WTC11 (cell line): ENCODE measurements at regions not wholly inside any gene's neighbourhood (a gene's known extent, or its start where the extent isn't known, plus 50 kb on each side); places are given as distances from the start of the nearest gene placed in this dataset.

Experiments
- ATAC-seq: fragments of 200-7000 bp; cut with Tn5 transposase; 2 replicates; pipeline ENCODE4 v1.10.0; 2021; ENCODE audit warnings: mild to moderate bottlenecking, moderate library complexity
- CTCF ChIA-PET: fragments of 300-600 bp; sonication (Branson Sonifier 250); formaldehyde crosslinking; loops from one replicate; lab custom pipeline; 2021; ENCODE audit warnings: antibody characterized with exemption; lab: Charles Lee
- POLR2A ChIA-PET: fragments of 350-600 bp; sonication (Branson Sonifier 250); formaldehyde crosslinking; loops from one replicate; lab custom pipeline; 2021; ENCODE audit warnings: antibody characterized with exemption; lab: Charles Lee
- DNase-seq: peaks from one replicate; pipeline ENCODE4 v3.0.0; 2021; ENCODE audit warnings: low spot score
- H3K27ac Mint-ChIP-seq: 2 replicates; pipeline ENCODE4 v1.8.0; 2021; ENCODE audit warnings: mixed read lengths
- H3K27me3 Mint-ChIP-seq: 2 replicates; pipeline ENCODE4 v1.8.0; 2021; ENCODE audit warnings: low read depth, mild to moderate bottlenecking, moderate library complexity, mixed read lengths
- H3K36me3 Mint-ChIP-seq: 2 replicates; pipeline ENCODE4 v1.8.0; 2021; ENCODE audit warnings: mixed read lengths
- H3K4me1 Mint-ChIP-seq: 2 replicates; pipeline ENCODE4 v1.8.0; 2022; ENCODE audit warnings: mixed read lengths
- H3K4me3 Mint-ChIP-seq: 2 replicates; pipeline ENCODE4 v1.8.0; 2021; ENCODE audit warnings: mild to moderate bottlenecking, moderate library complexity, mixed read lengths
- H3K9me3 Mint-ChIP-seq: 2 replicates; pipeline ENCODE4 v1.8.0; 2021; ENCODE audit warnings: mixed read lengths
- ETV6 ChIP-seq: sonication (generic); formaldehyde crosslinking; IDR thresholded peaks from 2 replicates; pipeline ENCODE4 v1.8.1; 2022; ENCODE audit warnings: mild to moderate bottlenecking, missing genetic modification reagents
- FOXK1 ChIP-seq: sonication (generic); formaldehyde crosslinking; IDR thresholded peaks from 2 replicates; pipeline ENCODE4 v1.8.0; 2022; ENCODE audit warnings: mild to moderate bottlenecking, moderate library complexity, missing genetic modification reagents
- FOXP1 ChIP-seq: sonication (generic); formaldehyde crosslinking; IDR thresholded peaks from 2 replicates; pipeline ENCODE4 v1.8.0; 2022; ENCODE audit warnings: missing genetic modification reagents, mild to moderate bottlenecking, moderate library complexity, borderline replicate concordance
- NFYB ChIP-seq: sonication (generic); formaldehyde crosslinking; conservative IDR thresholded peaks from 2 replicates; pipeline ENCODE4 v1.8.0; 2022; ENCODE audit warnings: low read depth, missing genetic modification reagents
- PRRX2 ChIP-seq: fragments of 250-450 bp; sonication (Bioruptor Pico); IDR thresholded peaks from 2 replicates; pipeline ENCODE4 v1.8.0; 2021; ENCODE audit warnings: mild to moderate bottlenecking
- RELA ChIP-seq: sonication (generic); formaldehyde crosslinking; IDR thresholded peaks from 2 replicates; pipeline ENCODE4 v1.8.1; 2022; ENCODE audit warnings: missing genetic modification reagents, mild to moderate bottlenecking, borderline replicate concordance
- TCF7 ChIP-seq: sonication (generic); formaldehyde crosslinking; IDR thresholded peaks from 2 replicates; pipeline ENCODE4 v1.8.0; 2022; ENCODE audit warnings: mild to moderate bottlenecking, low read depth, missing genetic modification reagents, moderate library complexity
- ZNF138 ChIP-seq: sonication (generic); formaldehyde crosslinking; conservative IDR thresholded peaks from 2 replicates; pipeline ENCODE4 v1.8.1; 2022; ENCODE audit warnings: mild to moderate bottlenecking, moderate library complexity, missing genetic modification reagents
- ZNF396 ChIP-seq: fragments of 250-450 bp; sonication (Bioruptor Pico); IDR thresholded peaks from 2 replicates; pipeline ENCODE4 v1.8.0; 2021; ENCODE audit warnings: mild to moderate bottlenecking, moderate library complexity, borderline replicate concordance
- ZNF671 ChIP-seq: fragments of 250-450 bp; sonication (Bioruptor Pico); IDR thresholded peaks from 2 replicates; pipeline ENCODE4 v1.8.0; 2021; ENCODE audit warnings: mild to moderate bottlenecking
- TF ChIP-seq, protein P1 (sequence below): fragments of 250-450 bp; sonication (Bioruptor Pico); conservative IDR thresholded peaks from 2 replicates; pipeline ENCODE4 v1.9.0; 2021; ENCODE audit warnings: mild to moderate bottlenecking
- TF ChIP-seq, protein P2 (sequence below): fragments of 200-600 bp; IDR thresholded peaks from 2 replicates; pipeline ENCODE4 v1.8.0; 2022; ENCODE audit warnings: antibody characterized with exemption
- TF ChIP-seq, protein P3 (sequence below): sonication (generic); formaldehyde crosslinking; conservative IDR thresholded peaks from 2 replicates; pipeline ENCODE4 v1.8.1; 2023; ENCODE audit warnings: mild to moderate bottlenecking, low read depth, missing genetic modification reagents, moderate library complexity
- TF ChIP-seq, protein P4 (sequence below): sonication (generic); formaldehyde crosslinking; IDR thresholded peaks from 2 replicates; pipeline ENCODE4 v1.8.0; 2022; ENCODE audit warnings: mild to moderate bottlenecking, missing genetic modification reagents
- TF ChIP-seq, protein P5 (sequence below): fragments of 250-450 bp; sonication (Bioruptor Pico); IDR thresholded peaks from 2 replicates; pipeline ENCODE4 v1.9.0; 2021; ENCODE audit warnings: mild to moderate bottlenecking
- TF ChIP-seq, protein P6 (sequence below): sonication (generic); formaldehyde crosslinking; IDR thresholded peaks from 2 replicates; pipeline ENCODE4 v1.8.0; 2023; ENCODE audit warnings: mild to moderate bottlenecking, missing genetic modification reagents
- TF ChIP-seq, protein P7 (sequence below): sonication (generic); formaldehyde crosslinking; IDR thresholded peaks from 2 replicates; pipeline ENCODE4 v1.8.1; 2022; ENCODE audit warnings: low read depth, mild to moderate bottlenecking, moderate library complexity, missing genetic modification reagents, borderline replicate concordance

DNA sequence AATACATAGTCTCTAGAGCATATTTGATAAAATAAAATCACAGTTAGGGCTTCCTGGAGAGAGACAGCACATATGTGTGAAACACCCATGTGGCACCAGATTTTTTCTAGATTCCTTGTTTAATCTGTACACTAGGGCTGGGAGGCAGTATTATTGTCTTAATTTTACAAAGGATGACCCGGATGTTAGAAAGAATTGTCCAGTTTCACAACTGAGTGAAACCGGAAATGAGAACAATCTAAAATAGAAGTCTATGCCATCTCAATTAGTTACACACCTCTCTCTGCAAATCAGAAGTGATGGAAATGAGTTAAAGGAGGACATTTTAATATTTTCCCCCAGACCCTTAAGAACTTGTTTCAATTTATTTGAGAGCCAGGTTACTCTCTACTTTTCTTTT is 463.7 kb upstream of the DSEL start:
- no peaks in the 10 kb centered on the region for H3K27me3 Mint-ChIP-seq
- no peak for ATAC-seq
- DNase-seq: no peak
- ChIA-PET CTCF (no interaction called here), POLR2A (no interaction called here)
- no peak overlapping the region for H3K27ac Mint-ChIP-seq
- no peak for TF ChIP-seq ETV6
- no peak for TF ChIP-seq TCF7 (CRISPR knock-in tag)
- TF ChIP-seq, protein P1, sequence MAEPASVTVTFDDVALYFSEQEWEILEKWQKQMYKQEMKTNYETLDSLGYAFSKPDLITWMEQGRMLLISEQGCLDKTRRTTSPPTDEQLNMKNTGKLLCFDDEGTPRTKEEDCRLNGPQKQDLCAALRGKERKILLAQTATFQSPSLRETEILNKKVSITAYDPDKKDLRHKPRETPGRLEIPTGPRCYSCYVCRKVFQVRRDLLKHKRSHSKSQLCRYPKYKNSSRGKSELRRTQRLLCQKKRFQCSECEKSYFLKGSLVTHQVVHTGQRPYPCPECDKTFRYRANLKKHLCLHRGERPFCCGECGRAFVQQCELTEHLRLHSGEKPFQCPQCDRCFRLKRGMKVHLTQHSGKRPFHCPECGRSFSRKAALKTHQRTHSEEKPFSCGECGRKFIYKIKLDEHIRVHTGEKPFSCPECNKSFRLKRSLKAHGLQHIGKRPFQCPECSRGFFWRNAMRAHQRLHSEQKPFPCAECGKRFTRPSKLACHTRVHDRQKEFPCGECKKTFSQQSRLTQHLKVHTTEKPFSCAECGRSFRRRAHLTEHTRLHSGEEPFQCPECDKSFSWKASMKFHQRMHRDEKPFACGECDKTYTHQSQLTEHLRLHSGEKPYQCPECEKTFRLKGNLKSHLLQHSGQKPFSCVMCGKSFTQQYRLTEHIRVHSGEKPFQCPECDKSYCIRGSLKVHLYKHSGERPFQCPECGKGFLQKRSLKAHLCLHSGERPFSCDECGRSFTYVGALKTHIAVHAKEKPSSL (CRISPR knock-in tag): no peak
- TF ChIP-seq ZNF396 (CRISPR knock-in tag): no peak
- TF ChIP-seq RELA (CRISPR knock-in tag): no peak
- TF ChIP-seq ZNF138: no peak
- TF ChIP-seq, protein P2, sequence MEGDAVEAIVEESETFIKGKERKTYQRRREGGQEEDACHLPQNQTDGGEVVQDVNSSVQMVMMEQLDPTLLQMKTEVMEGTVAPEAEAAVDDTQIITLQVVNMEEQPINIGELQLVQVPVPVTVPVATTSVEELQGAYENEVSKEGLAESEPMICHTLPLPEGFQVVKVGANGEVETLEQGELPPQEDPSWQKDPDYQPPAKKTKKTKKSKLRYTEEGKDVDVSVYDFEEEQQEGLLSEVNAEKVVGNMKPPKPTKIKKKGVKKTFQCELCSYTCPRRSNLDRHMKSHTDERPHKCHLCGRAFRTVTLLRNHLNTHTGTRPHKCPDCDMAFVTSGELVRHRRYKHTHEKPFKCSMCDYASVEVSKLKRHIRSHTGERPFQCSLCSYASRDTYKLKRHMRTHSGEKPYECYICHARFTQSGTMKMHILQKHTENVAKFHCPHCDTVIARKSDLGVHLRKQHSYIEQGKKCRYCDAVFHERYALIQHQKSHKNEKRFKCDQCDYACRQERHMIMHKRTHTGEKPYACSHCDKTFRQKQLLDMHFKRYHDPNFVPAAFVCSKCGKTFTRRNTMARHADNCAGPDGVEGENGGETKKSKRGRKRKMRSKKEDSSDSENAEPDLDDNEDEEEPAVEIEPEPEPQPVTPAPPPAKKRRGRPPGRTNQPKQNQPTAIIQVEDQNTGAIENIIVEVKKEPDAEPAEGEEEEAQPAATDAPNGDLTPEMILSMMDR: no peak
- TF ChIP-seq NFYB (CRISPR knock-in tag): no peak
- no peak for TF ChIP-seq ZNF671 (CRISPR knock-in tag)
- TF ChIP-seq, protein P3, sequence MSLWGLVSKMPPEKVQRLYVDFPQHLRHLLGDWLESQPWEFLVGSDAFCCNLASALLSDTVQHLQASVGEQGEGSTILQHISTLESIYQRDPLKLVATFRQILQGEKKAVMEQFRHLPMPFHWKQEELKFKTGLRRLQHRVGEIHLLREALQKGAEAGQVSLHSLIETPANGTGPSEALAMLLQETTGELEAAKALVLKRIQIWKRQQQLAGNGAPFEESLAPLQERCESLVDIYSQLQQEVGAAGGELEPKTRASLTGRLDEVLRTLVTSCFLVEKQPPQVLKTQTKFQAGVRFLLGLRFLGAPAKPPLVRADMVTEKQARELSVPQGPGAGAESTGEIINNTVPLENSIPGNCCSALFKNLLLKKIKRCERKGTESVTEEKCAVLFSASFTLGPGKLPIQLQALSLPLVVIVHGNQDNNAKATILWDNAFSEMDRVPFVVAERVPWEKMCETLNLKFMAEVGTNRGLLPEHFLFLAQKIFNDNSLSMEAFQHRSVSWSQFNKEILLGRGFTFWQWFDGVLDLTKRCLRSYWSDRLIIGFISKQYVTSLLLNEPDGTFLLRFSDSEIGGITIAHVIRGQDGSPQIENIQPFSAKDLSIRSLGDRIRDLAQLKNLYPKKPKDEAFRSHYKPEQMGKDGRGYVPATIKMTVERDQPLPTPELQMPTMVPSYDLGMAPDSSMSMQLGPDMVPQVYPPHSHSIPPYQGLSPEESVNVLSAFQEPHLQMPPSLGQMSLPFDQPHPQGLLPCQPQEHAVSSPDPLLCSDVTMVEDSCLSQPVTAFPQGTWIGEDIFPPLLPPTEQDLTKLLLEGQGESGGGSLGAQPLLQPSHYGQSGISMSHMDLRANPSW (CRISPR knock-in tag): no peak
- TF ChIP-seq, protein P4, sequence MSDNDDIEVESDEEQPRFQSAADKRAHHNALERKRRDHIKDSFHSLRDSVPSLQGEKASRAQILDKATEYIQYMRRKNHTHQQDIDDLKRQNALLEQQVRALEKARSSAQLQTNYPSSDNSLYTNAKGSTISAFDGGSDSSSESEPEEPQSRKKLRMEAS: no peak
- TF ChIP-seq PRRX2 (CRISPR knock-in tag): no peak
- TF ChIP-seq, protein P5, sequence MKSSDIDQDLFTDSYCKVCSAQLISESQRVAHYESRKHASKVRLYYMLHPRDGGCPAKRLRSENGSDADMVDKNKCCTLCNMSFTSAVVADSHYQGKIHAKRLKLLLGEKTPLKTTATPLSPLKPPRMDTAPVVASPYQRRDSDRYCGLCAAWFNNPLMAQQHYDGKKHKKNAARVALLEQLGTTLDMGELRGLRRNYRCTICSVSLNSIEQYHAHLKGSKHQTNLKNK (CRISPR knock-in tag): no peak
- no peak for TF ChIP-seq FOXK1 (CRISPR knock-in tag)
- TF ChIP-seq, protein P6, sequence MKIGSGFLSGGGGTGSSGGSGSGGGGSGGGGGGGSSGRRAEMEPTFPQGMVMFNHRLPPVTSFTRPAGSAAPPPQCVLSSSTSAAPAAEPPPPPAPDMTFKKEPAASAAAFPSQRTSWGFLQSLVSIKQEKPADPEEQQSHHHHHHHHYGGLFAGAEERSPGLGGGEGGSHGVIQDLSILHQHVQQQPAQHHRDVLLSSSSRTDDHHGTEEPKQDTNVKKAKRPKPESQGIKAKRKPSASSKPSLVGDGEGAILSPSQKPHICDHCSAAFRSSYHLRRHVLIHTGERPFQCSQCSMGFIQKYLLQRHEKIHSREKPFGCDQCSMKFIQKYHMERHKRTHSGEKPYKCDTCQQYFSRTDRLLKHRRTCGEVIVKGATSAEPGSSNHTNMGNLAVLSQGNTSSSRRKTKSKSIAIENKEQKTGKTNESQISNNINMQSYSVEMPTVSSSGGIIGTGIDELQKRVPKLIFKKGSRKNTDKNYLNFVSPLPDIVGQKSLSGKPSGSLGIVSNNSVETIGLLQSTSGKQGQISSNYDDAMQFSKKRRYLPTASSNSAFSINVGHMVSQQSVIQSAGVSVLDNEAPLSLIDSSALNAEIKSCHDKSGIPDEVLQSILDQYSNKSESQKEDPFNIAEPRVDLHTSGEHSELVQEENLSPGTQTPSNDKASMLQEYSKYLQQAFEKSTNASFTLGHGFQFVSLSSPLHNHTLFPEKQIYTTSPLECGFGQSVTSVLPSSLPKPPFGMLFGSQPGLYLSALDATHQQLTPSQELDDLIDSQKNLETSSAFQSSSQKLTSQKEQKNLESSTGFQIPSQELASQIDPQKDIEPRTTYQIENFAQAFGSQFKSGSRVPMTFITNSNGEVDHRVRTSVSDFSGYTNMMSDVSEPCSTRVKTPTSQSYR (CRISPR knock-in tag): no peak
- no peaks in the 10 kb centered on the region for H3K4me1 Mint-ChIP-seq
- H3K4me3 Mint-ChIP-seq: no peak overlapping the region
- H3K9me3 Mint-ChIP-seq: no peaks in the 10 kb centered on the region
- no peaks in the 10 kb centered on the region for H3K36me3 Mint-ChIP-seq

DNA sequence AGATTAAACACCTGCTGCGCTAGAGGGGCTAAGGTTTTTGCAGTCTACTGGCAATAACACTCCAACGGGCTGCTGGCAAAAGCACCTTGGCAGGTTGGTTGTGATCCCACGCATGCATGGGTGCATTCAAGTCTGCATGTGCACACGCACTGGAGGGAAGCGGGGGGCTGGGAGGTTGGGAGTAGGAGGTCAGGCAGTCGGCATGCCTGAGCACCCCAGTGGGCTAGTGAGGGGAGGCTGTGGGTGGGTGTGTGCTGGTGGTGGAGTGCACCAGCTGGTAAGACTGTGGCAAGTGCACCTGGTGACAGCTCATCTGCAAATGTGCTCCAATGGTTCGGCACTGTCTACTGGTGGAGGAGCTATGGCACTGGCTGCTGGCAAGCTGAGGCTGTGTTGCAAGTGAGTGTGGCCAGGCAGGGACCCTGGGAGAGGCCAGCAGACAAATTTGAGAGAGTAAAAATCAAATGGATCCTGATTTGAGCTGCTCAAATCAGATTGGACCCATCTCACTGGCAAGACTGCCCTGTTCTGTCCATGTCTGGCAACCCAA is 460.6 kb upstream of the DSEL start:
- H3K27ac Mint-ChIP-seq: no peak overlapping the region
- ChIA-PET POLR2A (interaction anchor here (0.7 kb wide), 1 partner anchor 19 kb away, joined by 3 read pairs; no protein-coding TSS in a partner anchor), CTCF (no interaction called here)

More for the DNA sequence above, 460.6 kb upstream of the DSEL start:
- TF ChIP-seq FOXP1 (CRISPR knock-in tag): no peak
- TF ChIP-seq, protein P7, sequence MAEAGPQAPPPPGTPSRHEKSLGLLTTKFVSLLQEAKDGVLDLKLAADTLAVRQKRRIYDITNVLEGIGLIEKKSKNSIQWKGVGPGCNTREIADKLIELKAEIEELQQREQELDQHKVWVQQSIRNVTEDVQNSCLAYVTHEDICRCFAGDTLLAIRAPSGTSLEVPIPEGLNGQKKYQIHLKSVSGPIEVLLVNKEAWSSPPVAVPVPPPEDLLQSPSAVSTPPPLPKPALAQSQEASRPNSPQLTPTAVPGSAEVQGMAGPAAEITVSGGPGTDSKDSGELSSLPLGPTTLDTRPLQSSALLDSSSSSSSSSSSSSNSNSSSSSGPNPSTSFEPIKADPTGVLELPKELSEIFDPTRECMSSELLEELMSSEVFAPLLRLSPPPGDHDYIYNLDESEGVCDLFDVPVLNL (CRISPR knock-in tag): no peak
- Mint-ChIP-seq H3K9me3 (no peaks in the 10 kb centered on the region), H3K36me3 (no peaks in the 10 kb centered on the region), H3K27me3 (no peaks in the 10 kb centered on the region), H3K4me3 (no peak overlapping the region), H3K4me1 (no peaks in the 10 kb centered on the region)
- ATAC-seq: no peak
- no peak for DNase-seq
